ENCODE measurements at regions not wholly inside any gene's neighbourhood (a gene's known extent, or its start where the extent isn't known, plus 50 kb on each side); places are given as distances from the start of the nearest gene placed in this dataset.

DNA sequence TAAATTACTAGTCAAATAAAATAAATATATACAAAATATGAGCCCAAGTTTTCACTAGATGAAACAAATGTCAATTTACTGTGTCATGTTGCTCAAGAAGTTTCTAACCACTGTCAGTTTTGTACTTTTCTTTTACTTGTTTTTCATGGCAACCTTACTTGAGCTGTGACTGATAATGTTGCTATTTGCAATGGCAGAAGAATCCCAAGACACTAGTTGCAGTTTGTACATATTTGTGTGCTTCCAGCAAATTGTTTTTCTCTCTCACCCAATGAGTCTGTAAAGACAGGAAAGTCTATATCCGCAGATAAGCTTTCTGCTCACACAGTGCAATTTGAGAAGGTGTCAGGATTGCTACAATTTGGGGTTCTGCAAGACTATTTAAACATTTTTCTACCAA lies 338.6 kb upstream of the PCSK5 start:
- DNase-seq: no peak

DNA sequence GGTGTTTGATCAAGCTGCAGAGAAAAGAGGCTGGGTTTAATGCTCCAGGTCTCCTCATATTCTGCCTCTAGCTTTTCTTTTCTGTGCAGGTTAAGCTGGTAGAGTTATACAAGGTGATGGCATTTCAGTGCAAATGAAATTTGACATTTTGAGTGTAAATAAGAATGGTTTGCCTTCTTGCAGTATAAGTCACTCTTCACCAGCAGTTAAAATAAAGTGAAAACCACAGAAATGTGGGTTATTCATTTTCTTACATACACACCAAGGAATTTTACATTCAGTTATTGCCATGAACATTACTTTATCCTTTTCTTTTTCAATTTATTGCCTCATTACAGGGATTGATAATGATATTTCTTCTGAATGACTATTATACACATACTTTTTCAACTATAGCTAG lies 337.5 kb upstream of the PCSK5 start:
- DNase-seq: no peak

- peak in 2 of 3 experiments; percentile 5 to 39 for DNase-seq
Observed at GRCh38 chr9:75566813-75567212, 323.7 kb upstream of the PCSK5 start.

- DNase-seq: no peak
Observed at GRCh38 chr9:75570538-75570937, 319.9 kb upstream of the PCSK5 start.

DNA sequence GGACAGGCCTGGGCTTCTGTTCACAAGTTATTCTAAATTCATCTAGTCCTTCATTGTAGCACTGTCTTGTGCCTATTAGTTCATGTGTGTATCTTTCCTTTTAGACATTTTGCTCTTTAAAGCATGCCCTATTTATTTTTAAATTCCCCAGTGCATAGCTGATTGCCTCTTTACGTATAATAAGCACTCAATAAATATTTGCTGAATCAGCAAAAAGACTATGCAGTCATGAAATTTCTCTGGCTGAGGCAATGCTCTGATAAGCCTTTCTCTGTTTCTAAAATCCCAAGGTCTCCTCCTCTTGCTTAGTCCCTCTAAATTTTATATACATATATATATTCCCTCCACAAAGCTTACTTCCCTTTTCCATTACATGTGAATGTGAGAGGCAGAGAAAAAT lies 315.9 kb upstream of the PCSK5 start:
- DNase-seq: no peak

DNA sequence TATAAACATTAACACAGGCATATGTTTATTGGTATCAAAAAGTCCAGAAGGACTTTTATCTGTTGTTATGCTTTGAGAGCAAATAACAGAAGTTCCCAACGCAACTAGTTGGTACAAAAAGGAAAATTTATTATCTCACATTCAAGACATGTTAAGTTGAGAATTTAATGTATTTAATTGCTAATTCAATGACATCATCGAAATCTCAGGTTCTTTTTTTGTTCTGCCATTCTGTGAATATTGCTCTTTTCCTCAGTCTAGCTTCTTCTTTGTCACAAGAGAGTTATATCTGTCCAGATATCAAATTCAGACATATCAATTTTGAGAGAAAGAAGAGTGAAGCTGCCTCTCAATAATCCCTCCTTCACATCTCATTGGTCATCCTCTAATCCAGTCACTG lies 307.6 kb upstream of the PCSK5 start:
- no peak for DNase-seq

GRCh38 chr9:75588808-75589207 lies 301.7 kb upstream of the PCSK5 start:
- DNase-seq: no peak

DNA sequence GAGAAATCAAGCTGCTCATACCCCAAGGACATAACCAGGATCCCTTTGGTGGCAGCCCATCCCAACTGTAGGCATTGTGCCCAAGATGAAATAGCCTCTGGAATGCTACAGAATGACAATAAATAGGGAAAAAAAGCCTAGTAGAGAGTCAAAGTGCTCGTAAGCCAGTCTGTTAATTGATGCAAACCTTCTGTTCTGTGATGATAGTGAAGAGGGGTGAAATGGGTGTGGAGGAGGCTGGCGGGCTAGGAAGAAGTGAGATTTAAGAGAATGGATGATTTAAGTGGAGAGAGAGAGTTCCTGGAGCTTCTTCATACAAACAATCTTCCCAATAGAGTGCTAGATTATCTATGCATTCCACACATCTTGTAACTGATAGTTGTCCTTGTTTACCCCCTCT lies 301.0 kb upstream of the PCSK5 start:
- DNase-seq: no peak

- no peak for DNase-seq
Observed at GRCh38 chr9:75591972-75592371, 298.5 kb upstream of the PCSK5 start.

GRCh38 chr9:75592586-75592985 lies 297.9 kb upstream of the PCSK5 start:
- no peak for DNase-seq

- no peak for DNase-seq
Observed at GRCh38 chr9:75593920-75594319, 296.6 kb upstream of the PCSK5 start.

GRCh38 chr9:75599126-75599525 lies 291.3 kb upstream of the PCSK5 start:
- peak in 1 of 3 experiments; percentile 22 for DNase-seq

- no peak for DNase-seq
Observed at GRCh38 chr9:75601280-75601679, 289.2 kb upstream of the PCSK5 start.

- DNase-seq: no peak
Observed at GRCh38 chr9:75602060-75602459, 288.4 kb upstream of the PCSK5 start.

- DNase-seq: no peak
Observed at GRCh38 chr9:75604661-75605060, 285.8 kb upstream of the PCSK5 start.

DNA sequence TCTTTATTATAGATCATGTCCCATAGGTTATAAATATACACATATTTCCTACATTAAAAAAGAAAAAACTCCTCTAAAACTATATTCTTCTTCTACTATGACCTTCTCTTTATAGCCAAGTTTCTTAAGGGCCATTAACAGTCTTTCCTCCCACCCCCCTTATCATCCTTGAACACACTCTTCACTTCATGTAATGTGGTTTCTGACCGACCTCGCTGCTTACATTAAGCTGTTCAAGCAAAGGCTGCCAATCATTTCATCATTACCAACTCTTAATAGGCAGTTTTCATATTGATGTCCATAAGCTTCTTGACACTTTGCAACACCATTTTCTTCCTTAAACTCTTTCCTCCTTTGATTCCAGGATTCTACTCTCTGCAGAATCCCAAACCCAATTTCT lies 283.0 kb upstream of the PCSK5 start:
- DNase-seq: no peak

DNA sequence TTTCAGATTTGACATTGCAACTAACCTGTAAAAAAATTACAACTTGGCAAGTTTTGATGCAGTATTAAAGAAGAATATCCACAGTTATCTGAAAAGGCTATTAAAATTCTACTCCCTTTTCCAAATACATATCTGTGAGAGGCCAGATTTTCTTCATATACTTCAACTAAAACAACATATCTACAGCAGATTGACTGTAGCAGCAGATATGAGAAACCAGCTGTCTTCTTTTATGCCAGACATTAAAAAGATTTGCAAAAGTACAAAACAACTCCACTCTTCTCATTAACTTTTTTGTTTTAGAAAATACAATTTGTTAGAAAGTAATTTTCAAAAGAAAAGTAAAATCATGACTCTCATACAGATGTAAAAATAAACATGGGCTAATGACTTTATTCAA lies 281.1 kb upstream of the PCSK5 start:
- DNase-seq: no peak

GRCh38 chr9:75610246-75610645 lies 280.2 kb upstream of the PCSK5 start:
- no peak for DNase-seq

DNA sequence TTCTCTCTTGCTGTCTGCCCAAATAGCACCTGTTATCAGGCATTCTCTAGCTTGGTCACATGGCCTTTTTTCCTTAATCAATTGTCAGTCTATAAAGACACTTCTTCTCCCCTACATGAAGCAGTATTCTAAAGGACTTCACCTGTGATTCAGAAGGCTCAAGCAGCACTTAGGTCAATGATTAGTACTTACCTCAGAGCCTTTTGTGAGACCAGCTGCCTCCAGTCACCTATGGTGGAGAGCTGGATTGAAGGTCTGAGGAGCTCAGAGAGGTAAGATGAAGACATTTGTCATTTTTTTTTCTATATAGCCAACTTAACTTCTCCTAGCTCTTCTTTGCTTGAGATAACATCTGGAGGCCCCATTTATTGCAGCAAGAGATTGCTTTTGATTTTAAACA lies 278.3 kb upstream of the PCSK5 start:
- DNase-seq: peak in 1 of 3 experiments; percentile 23

DNA sequence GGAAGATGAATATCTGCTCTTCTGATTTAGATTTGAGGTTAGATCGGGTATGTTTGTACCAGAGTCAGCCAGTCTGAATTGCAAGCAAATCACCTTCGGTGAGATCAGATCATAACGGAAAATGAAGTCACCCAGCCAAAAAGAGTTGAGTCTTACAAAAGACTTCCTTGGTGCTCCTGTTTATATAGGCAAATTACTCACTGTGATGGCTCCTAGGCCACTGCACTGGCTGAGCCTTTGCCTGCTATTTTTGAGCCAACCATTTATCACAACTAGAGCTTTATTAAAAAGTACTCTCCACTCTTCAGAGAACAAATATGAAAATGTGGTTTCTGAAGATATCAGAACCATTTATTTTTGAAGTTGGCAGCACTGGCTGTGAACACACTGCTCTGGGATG lies 277.7 kb upstream of the PCSK5 start:
- DNase-seq: no peak

- peak in 2 of 3 experiments; percentile 66 to 87 for DNase-seq
Observed at GRCh38 chr9:75615284-75615683, 275.2 kb upstream of the PCSK5 start.

DNA sequence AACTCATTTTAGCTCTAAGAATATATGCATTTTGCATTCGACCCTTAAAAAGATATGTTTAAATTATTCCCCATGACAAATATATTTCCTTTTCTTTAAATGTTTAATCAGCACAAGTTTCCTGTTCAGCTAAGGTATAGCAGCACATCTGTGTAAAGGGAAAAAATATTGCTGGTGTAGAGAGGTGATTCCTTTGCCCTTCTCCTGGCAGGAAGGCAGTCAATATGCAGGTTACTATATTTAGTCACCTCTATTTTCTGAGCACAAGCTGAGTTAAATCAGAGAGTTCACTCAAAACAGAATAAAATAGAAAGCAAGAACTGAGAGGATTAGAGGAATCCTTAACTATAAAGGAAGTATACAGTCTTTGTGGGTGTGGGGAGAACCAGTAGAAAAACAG lies 274.4 kb upstream of the PCSK5 start:
- DNase-seq: no peak

DNA sequence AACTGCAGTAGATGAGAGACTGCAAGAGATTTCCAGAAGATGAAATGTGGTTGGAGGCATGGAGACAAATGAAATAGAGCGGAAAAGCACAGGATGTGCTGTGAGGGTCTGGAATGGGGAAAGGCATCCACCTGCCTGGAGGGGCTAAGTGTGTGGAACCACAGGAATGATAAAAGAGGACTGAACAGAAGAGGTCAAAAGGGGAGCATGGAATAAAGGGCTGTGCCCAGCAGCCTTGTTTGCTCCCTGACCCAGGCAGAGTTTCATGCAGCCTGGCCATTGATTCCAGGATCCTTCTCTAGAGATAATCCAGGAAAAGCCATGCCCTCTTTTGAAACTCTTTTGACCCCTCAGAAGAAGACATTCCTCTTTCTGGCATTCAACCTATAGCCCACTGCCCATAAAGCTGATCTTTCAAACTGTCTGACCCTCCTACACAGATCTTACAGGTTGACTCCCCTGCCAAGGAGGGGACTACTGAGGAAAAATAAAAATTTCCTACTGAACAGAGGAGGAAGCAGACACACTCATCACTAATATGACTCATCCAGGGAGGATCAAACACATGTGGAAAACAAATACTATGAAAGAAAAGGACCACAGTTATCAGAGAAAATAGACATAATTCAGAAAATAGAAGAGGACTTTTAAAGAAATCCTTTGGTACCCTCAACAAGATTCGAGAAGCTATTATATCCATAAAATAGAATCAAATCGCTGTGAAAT lies 273.5 kb upstream of the PCSK5 start:
- DNase-seq: no peak

DNA sequence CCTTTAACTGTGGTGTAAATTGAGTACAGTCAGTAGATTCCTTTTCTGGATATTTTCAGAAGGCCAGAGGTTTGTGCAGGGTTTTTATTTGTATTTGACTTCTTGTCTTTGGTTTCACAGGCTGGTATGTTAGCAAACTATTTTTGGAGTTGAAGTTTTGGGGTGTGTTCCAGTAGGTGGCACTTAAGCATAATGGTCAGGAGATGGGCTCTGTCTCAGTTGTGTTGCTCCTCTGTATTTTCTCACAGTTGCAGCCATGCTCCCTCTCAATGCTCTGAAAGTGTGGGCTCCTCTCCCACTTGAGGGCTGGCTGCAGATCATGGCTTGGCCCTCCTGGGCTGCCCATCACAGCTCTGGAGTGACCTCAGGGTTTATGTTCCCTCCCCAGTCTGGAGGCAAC lies 267.0 kb upstream of the PCSK5 start:
- DNase-seq: no peak

GRCh38 chr9:75624998-75625397 lies 265.5 kb upstream of the PCSK5 start:
- DNase-seq: no peak

All from NCI-H1417 (cell line).